Gastroesophageal sphincter (tissue), 3 donors: ENCODE measurements at regions not wholly inside any gene's neighbourhood (a gene's known extent, or its start where the extent isn't known, plus 50 kb on each side); places are given as distances from the start of the nearest gene placed in this dataset.

Experiments used
- EP300 ChIP-seq: sonication (generic); formaldehyde crosslinking; IDR thresholded peaks from one replicate; pipeline ENCODE4 v1.6.1; 2017; ENCODE audit warnings: antibody characterized with exemption, mild to moderate bottlenecking
- TF ChIP-seq, protein P1 (sequence below), 4 experiments: fragments of 200-600 bp in 2 of 4; fragments of 450-650 bp in 2 of 4; sonication (generic) in 1 of 4; IDR thresholded peaks; one replicate each; pipeline ENCODE4 v1.5.1; 2017 to 2019; ENCODE audit warnings: antibody characterized with exemption in 4 of 4, mild to moderate bottlenecking in 2 of 4, moderate library complexity in 2 of 4

GRCh38 chr12:62045211-62045610 lies 215.0 kb upstream of the USP15 start:
- TF ChIP-seq, protein P1, sequence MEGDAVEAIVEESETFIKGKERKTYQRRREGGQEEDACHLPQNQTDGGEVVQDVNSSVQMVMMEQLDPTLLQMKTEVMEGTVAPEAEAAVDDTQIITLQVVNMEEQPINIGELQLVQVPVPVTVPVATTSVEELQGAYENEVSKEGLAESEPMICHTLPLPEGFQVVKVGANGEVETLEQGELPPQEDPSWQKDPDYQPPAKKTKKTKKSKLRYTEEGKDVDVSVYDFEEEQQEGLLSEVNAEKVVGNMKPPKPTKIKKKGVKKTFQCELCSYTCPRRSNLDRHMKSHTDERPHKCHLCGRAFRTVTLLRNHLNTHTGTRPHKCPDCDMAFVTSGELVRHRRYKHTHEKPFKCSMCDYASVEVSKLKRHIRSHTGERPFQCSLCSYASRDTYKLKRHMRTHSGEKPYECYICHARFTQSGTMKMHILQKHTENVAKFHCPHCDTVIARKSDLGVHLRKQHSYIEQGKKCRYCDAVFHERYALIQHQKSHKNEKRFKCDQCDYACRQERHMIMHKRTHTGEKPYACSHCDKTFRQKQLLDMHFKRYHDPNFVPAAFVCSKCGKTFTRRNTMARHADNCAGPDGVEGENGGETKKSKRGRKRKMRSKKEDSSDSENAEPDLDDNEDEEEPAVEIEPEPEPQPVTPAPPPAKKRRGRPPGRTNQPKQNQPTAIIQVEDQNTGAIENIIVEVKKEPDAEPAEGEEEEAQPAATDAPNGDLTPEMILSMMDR (IDR thresholded peaks at IDR 0.05), result no peak
- TF ChIP-seq EP300, result no peak
